Daoy (cell line): ENCODE measurements at regions not wholly inside any gene's neighbourhood (a gene's known extent, or its start where the extent isn't known, plus 50 kb on each side); places are given as distances from the start of the nearest gene placed in this dataset.
A peak's percentile ranks its signal among the peaks of the same experiment; 100 is the strongest.
"Not testable (repeated sequence)": the region's sequence is repeated elsewhere in the genome, so short reads cannot be mapped to it uniquely, and the experiment has no call there.

Experiments used
- DNase-seq: peaks from one replicate; pipeline ENCODE4 v3.0.0-alpha.2; 2015; ENCODE audit warnings: low read depth

DNA sequence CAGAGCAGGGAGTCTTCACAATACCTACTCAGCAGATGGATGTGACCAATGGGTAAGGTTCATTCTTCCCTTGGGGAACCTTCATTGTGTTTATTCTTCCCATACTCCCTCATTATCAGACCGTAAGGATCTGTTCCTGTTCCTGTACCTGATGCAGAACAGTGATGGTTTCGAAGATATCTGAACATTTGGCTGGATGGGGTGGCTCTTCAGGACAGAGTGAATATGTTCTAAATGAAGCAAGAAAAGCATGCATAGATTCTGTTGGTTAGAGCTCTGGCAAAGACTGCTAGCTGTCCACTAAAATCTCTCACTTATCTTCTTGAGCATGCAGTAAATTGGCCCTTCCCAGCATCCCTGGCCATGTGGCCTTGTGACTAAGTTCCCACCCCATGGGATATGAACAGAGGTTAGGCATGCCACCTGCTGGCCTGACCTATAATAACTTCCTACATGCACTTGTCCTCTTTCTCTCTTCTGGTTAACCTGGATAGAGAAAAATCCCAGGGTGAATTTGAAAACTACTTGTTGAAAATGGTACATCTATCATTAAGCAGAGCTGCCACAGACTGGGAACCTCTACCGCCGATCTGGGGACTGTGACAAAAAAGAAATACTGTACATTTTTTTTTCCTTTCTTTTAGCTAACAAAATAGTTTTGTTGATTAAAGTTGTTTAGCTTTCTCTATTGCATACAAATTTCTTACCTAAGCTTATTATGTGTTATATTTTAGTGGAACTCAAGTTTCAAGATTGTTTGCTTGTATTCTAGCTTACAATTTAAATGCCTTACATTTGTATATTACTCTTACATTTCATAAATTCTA, 60.0 kb upstream of the BANK1 start:
- peak; percentile 29 for DNase-seq

DNA sequence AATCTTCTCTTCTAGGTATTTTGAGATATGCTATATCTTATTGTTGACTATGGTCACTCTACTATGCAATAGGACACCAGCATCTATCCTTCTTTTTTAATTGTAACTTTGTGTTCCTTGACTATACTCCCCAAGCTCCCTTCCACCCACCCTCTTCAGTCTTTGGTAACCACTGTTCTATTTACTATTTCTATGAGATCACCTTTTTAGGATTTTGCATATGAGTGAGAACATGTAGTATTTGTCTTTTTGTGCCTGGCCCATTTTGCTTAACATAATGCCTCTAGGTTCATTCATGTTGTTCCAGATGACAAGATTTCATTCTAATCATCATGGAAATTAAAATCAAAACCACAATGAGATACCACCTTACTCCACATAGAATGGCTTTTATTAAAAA, 63.3 kb upstream of the BANK1 start:
- no peak for DNase-seq

DNA sequence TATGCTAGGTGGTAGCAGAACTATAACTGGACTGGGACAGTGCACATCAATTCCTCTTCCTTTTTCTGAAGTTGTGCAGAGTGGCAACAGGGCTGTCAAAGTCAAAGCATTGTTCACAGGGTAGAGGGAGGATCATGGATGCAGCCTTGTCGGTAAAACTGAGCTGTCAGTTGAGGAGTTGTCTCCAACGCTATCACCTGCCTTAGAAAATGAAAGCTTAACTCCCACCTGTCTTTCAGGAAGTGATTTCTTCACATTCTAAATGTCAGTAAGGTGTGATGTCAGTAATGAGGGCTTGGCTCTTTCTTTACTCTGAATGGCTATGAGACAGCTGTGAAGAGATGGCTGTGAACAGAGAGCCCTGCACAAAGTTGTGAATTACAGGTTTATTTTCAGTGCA, 66.4 kb upstream of the BANK1 start:
- no peak for DNase-seq

DNA sequence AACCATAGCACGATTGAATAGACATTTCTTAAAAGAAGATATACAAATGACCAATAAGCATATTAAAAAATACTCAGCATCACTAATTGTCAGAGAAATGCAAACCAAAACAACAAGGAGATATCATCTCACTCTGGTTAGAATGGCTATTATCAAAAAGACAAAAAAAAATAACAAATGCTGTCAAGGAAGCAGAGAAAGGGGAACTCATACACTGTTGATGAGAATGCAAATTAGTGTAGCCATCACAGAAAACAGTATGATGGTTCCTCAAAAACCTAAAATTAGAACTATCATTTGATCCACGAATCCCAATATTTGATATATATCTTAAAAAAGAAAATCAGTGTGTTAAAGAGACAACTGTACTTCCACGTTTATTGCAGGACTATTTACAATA, 71.7 kb upstream of the BANK1 start:
- no peak for DNase-seq

DNA sequence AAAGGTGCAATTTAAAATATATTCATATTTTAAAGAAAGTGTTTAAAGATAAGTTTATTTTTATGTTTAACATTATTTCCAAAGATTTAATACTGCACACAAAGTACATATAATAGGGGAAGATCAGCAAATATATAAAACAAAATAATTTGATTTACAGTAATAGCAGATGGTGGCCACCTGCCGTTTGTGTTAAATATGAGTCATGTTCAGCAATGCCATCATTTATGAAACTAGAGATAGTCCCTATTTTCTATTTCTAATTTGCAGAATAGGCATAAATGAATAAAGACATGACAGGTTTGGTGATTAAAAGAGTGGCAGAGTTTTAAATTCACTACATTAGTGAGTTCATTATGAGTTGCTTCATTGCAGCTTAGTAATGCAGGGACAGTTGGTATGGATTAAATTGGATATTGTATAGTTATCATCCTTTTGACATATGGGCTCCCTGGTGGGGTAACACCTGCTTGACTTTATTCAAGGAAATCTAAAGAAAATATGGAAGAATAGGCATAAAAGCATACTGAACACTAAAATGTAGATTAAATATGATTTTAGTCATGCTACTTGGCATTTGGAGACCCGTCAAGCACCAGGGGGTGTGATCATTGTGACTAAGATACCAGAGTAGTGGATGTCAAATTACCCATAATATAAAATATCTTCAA, 78.8 kb upstream of the BANK1 start:
- no peak for DNase-seq

DNA sequence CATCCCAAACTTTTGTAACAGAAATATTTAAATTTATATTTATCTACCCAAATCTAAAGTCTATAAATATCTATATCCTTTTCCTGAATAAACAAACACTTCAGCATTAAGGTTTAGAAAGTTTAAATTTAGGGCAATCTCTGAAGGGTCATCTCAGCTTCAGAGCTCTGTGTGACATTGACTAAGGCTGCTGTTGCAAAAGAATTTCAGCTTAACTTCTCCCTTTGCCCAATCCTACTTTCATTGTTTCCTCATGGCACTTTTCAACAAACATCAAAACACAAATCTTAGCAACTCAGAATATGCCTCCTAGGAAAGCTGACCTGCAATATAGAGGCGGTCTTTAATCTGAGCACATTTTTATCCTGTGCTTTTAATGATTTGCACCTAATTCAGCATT, 79.7 kb upstream of the BANK1 start:
- DNase-seq = no peak

DNA sequence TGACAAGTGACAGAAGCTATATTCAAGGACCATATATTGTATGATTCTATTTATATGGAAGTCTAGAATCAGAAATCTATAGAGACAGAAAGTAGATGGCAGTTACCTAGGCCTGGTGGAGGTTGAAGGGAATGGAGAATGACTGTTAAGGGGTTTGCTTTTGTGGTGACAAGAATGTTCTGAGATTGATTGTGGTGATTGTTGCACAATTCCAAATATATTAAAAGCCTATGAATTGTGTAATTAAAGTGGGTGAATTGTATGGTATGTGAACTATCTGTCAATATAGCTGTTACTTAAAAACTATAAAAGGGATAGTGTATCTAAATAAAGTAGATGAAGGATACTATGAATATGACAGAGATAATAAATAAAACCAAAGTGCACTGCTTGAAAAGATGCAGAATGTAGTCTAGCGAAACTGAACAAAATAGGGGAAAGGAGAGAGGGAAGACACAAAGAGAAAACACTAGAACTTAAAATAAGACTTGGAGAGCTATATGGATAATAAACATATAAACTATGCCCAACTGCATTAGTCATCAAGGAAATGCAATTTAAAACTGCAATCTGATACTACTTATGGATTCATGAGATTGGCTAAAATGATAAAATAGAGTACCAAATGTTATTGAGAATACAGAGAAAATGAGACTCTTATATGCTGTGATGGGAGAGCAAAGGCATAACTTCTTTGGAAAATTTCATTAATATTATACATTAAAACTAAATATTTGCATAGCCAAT, 82.1 kb upstream of the BANK1 start:
- DNase-seq = no peak

DNA sequence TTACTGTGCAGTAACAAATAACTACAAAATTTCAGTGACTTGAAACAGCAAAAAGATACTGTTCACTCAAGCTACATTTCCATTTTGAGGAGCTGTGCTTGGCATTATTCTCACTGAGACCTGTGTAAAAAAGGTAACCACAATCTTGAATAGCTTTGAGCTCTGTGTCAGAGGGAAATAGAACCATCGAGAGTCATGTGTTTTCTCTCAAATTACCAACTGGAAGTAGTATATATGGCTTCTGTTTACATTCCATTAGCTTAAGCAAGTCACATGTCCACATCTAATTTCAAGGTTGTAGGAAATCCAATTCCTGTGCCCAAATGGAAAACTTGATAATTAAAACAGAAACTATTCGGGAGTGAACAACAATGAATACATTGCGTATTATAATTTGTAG, 82.9 kb upstream of the BANK1 start:
- no peak for DNase-seq

DNA sequence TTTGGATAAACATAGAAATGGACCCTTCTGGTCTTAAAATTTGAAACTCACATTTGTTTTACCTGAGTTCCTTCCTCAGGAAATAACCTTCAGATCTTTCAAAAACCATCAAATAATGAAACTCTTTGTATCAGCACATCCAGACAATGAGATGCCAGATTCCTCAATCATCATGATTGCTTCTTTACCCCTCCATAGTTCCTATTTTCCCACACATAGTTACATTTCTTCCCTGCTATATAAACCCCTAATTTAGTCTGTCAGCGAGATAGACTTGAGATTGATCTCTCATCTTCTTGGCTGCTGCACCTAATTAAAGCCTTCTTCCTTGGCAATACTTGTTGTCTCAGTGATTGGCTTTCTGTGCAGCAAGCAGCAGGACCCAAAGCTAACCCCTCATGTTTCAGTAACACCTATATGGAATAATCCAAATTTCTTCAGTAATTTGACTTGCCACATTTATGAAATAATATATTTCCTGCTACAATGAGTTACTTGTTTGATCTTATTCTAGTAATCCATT, 83.9 kb upstream of the BANK1 start:
- DNase-seq = no peak

DNA sequence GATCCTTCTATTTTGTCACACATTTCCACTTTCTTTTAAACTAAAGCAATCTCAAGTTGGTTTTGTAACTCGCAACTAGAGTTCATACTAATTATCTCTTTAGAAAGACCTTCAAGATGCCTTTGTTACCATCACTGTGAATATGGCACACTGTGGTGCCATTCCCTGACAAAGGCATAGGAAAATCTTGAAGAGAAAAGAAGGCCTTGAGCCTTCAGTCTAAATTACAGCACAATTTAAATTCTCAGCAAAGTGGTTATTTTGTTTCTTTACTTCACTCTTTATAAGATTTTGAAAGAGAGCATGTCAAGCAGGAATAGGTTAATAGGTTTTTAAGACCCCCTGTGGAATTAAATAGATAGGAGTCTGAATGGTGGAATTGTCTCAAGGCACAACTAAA, 89.0 kb upstream of the BANK1 start:
- DNase-seq = no peak

DNA sequence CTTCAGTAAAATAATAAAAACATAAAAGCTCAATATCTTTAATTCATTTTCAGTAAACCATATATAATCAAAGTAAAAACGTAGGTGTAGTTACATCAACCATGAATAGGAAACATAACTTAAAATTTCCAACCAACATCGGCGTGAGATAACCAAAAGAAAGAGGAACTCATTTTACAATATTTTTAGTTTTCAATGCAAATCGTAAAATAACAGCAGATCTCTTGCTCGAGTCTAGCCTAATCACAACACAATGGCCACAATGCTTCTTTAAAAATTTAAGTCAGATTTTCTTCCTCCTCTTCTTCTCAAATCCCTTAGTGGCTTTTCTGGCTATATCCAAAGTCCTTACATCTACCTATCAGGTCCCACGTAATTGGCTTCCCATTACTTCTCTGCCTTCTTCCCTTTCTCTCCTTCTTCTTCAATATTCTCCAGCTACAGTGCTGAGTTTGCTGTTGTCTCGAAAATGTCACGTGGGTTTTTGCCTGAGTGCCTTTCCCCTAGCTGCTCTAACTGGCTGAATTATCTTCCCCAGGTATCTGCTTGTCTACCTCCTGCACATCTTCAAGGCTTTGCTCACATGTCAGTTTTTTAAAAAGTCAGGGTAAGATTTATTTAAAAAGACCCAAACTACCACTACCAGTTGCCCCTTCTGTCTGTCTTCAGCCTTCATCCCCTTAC, 90.9 kb upstream of the BANK1 start:
- DNase-seq = no peak

DNA sequence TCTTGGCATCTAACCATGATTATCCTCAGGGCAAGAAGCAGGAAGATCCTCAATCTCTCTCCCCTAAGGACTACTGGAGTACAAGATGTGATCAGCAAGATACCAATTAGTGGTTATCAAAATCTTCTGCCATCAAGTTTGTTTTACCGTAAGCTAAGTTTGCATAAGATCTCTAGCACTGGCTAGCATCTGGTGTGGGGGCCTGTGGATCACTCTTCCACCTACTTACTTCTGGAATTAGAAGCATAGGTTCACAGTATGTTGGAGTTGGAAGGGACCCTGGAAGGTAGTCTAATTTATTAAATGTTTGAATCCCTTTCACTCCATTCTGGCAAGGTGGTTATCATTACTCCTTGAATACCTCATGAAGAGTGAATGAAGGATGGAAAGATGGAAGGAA, 93.3 kb upstream of the BANK1 start:
- DNase-seq = no peak

DNA sequence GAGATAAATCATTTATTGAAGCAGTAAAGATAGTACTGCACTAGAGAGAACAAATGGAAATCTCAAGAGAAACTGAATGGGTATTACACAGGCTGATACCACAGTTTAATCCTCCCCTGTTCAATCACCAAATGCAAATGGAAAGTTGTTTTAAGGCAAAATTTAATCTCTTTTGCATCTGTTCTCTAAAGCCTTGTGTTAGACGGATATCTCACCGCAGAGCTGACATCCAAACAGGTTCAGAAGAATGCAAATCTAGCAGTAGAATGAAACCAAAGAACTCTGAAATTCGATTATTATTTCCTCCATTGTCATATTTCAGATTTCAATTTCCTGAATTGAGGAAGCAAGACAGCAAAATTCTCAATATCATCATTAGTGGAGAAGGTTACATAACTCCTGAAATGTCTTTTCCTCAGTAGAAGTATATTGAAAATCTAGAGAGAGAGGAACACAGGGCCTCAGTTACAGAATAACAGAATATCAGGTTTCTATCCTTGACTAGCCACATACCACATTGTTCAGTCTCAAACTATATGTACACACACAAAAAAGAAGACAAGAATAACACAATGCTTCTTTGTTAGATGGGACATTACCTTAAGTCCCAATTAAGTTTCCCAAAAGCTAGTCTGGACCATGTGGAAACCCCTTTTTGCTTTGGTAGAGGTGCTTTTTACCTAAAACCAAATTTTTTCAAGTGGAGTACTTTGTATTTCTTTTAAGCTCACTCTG, 94.1 kb upstream of the BANK1 start:
- DNase-seq = no peak

DNA sequence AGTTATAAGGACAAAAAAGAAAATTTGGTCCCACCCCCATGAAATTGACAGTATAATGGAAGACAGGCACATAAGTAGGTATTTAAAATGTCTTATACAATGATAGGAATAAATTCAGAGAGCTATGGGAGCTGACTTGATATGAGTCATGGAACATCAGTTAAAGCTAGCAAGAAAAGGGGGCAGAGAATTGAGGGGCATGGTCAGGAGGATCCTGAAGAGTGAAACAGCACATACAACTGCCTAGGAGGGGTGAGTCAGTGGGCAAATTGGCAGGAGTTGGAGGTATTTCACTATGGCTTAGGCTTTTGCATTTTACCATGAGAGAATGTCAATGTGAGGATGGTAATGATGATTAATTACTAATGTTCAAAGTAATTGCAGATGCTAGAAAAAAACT, 95.4 kb upstream of the BANK1 start:
- no peak for DNase-seq

DNA sequence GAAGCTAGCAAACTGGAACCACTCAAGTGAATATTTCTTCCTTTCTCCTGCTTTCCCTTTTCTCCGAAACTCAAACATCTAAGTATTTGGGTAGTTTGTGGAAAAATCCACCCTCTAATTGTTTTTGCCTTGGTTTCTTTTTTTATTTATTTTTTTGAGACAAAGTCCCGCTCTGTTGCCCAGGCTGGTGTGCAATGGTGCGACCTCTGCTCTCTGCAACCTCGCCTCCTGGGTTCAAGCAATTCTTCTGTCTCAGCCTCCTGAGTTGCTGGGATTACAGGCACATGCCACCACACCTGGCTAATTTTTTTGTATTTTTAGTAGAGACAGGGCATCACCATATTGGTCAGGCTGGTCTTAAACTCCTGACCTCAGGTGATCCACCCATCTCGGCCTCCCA, 96.1 kb upstream of the BANK1 start:
- DNase-seq = not testable (repeated sequence)

DNA sequence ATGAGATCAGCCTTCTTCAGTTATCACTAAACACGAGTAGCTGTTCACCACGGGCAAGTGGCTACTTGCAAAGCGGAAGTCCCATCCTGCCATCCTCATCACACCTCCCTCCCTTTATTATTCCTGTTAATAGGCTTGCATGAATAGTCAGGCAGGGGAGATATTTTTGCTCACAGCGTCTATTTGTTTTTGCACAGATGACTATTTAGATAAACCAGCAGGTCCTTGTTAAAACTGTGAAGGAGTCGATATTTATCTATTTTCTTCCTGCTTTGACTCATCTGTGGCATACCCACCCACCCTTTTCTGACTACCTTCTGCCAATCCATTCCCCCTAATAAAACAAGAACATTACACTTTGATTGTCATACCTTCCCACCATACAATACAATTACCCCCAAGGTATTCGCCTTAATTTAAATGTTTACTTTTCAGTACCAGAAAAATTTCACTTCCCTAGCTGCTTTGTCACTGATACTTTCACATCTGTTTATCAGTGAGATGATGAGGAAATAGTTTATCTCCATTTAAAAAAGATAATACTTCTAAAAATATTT, 96.6 kb upstream of the BANK1 start:
- DNase-seq = no peak

DNA sequence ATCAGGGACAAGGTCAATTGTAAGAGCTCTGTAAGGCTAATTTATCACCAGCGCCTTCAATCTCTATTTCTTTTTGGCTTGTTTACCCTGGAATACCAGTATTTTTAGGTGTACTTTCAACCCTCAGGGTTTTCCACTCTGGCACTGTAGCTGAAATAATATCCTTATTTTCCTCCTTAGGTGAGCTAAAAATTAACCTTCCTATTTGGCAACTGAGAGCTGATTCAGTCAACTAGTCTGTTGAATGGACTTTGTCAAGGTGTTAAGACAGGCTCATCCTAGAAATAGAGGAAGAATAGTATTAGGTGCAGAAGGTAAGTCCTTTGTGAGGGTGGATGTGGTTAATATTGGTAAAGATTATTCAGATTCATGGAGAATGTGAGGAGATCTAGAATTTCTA, 101.3 kb upstream of the BANK1 start:
- no peak for DNase-seq

DNA sequence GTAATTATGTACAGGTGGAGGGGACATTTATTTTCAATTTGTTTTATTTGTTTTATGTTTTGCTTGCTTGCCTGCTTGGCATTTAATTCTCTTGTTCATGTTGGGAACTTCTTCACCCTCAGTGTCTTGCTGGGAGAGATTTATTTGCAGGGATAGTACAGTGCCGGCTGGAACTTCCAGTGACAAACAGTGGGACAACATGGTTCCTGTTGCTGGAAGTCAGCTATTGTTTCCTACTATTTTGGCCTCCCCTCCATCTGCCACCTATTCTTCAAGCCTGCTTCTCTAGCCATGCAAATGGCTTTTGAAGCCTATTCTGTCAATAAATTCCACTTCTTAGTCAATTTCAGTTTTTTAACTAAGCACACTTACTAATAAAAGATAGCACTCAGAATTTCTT, 105.4 kb upstream of the BANK1 start:
- no peak for DNase-seq

DNA sequence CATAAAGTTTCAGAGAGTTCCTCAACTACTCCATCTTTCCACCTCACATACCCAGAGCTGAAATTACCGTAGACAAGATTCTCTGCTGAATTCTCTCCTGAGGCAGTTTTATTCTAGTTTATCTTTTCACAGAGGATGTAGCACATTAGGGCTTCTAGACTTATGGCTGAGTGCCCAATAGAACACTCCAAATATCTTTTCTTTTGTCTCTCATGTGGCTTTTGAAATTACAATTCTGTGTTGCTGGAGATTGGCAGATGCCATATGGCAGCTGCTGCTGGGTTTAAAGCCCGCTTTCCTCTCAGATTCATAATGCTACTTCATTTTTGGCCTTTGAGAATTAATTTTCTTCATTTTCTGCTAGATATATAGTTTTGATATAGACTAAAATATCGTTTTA, 107.6 kb upstream of the BANK1 start:
- DNase-seq = no peak

DNA sequence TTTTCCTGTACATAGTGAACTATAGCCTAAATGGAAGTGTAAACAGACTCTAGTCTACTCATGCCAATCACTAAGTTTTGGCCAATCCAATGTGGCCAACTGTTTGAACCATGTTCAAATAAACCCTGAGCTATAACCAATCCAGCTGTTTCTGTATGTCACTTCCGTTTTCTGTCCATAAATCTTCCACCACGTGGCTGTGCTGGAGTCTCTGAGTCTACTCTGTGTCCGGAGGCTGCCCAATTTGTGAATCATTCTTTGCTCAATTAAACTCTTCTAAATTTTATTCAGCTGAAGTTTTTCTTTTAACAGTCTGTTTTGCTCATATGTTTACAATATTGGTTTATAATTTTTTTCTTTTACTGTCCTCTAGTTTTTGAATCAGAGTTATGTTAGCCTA, 112.3 kb upstream of the BANK1 start:
- no peak for DNase-seq

DNA sequence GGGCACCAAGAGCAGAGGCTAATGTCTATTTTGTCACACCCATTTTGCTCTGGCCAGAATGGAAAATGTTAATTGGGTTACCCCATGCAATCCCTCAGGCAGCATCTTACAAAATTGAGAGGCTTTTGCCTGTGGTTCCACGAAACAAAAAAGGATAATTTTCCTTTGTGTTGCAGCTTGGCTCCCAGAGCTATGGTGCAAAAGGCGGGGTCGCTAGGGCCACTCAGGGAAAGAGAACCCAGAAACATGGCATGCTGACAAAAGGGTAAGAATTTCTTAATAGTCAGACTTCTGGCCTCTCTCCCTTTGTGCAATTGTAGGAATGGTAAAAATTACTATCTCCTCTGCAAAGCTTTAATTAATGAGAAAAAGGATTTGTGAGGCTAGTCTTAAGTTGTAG, 119.6 kb upstream of the BANK1 start:
- DNase-seq = no peak
